SK-N-SH treated with all-trans-retinoic acid at 6 μM for 48 hours (cell line): ENCODE measurements at regions not wholly inside any gene's neighbourhood (a gene's known extent, or its start where the extent isn't known, plus 50 kb on each side); places are given as distances from the start of the nearest gene placed in this dataset.

Experiments used
- ATAC-seq: fragments of 200-7000 bp; cut with Tn5 transposase; 3 replicates; pipeline ENCODE4 v1.9.1; 2020; ENCODE audit warnings: mild to moderate bottlenecking, moderate library complexity
- BACH2 ChIP-seq: fragments of 250-450 bp; sonication (Bioruptor Pico); IDR thresholded peaks from 2 replicates; pipeline ENCODE4 v1.9.0; 2021; ENCODE audit warnings: mild to moderate bottlenecking, borderline replicate concordance
- CREB5 ChIP-seq: fragments of 250-450 bp; sonication (Bioruptor Pico); IDR thresholded peaks from 2 replicates; pipeline ENCODE4 v1.5.1; 2020; ENCODE audit warnings: low read depth, mild to moderate bottlenecking, moderate library complexity
- CSDC2 ChIP-seq: fragments of 250-450 bp; sonication (Bioruptor Pico); IDR thresholded peaks from 2 replicates; pipeline ENCODE4 v1.5.0; 2020; ENCODE audit warnings: mild to moderate bottlenecking, moderate library complexity
- CSRNP3 ChIP-seq: fragments of 250-450 bp; sonication (Bioruptor Pico); IDR thresholded peaks from 2 replicates; pipeline ENCODE4 v1.5.1; 2021; ENCODE audit warnings: mild to moderate bottlenecking, moderate library complexity
- ESRRG ChIP-seq: fragments of 250-450 bp; sonication (Bioruptor Pico); IDR thresholded peaks from 2 replicates; pipeline ENCODE4 v1.6.1; 2021; ENCODE audit warnings: mild to moderate bottlenecking
- GLIS3 ChIP-seq: fragments of 250-450 bp; sonication (Bioruptor Pico); IDR thresholded peaks from 2 replicates; pipeline ENCODE4 v1.5.0; 2020; ENCODE audit warnings: mild to moderate bottlenecking, moderate library complexity
- ISL1 ChIP-seq: fragments of 250-450 bp; sonication (Bioruptor Pico); IDR thresholded peaks from 2 replicates; pipeline ENCODE4 v2.1.2; 2022; ENCODE audit warnings: mild to moderate bottlenecking, moderate library complexity
- OSR1 ChIP-seq: fragments of 250-450 bp; sonication (Bioruptor Pico); IDR thresholded peaks from 2 replicates; pipeline ENCODE4 v1.8.0; 2022; ENCODE audit warnings: moderate library complexity, mild to moderate bottlenecking, inconsistent platforms
- PATZ1 ChIP-seq: fragments of 250-450 bp; sonication (Bioruptor Pico); IDR thresholded peaks from 2 replicates; pipeline ENCODE4 v1.8.0; 2020; ENCODE audit warnings: mild to moderate bottlenecking, moderate library complexity, borderline replicate concordance
- POU6F1 ChIP-seq: fragments of 250-450 bp; sonication (Bioruptor Pico); IDR thresholded peaks from 2 replicates; pipeline ENCODE4 v1.8.0; 2021; ENCODE audit warnings: low read depth, mild to moderate bottlenecking, moderate library complexity, borderline replicate concordance
- PPARA ChIP-seq: fragments of 250-450 bp; sonication (Bioruptor Pico); IDR thresholded peaks from 2 replicates; pipeline ENCODE4 v1.5.0; 2020; ENCODE audit warnings: mild to moderate bottlenecking, borderline replicate concordance
- RARB ChIP-seq: fragments of 250-450 bp; sonication (Bioruptor Pico); IDR thresholded peaks from 2 replicates; pipeline ENCODE4 v1.8.0; 2021; ENCODE audit warnings: mild to moderate bottlenecking, moderate library complexity
- SNAI2 ChIP-seq: fragments of 250-450 bp; sonication (Bioruptor Pico); IDR thresholded peaks from 2 replicates; pipeline ENCODE4 v1.5.0; 2020; ENCODE audit warnings: mild to moderate bottlenecking, moderate library complexity
- TOX ChIP-seq: fragments of 250-450 bp; sonication (Bioruptor Pico); IDR thresholded peaks from 2 replicates; pipeline ENCODE4 v1.8.0; 2021; ENCODE audit warnings: mild to moderate bottlenecking, moderate library complexity, borderline replicate concordance
- TSHZ2 ChIP-seq: fragments of 250-450 bp; sonication (Bioruptor Pico); IDR thresholded peaks from 2 replicates; pipeline ENCODE4 v1.5.0; 2020; ENCODE audit warnings: mild to moderate bottlenecking, moderate library complexity
- ZC3H10 ChIP-seq: fragments of 250-450 bp; sonication (Bioruptor Pico); IDR thresholded peaks from 2 replicates; pipeline ENCODE4 v1.5.1; 2021; ENCODE audit warnings: mild to moderate bottlenecking, moderate library complexity
- ZFP3 ChIP-seq: fragments of 250-450 bp; sonication (Bioruptor Pico); IDR thresholded peaks from 2 replicates; pipeline ENCODE4 v1.5.0; 2020; ENCODE audit warnings: mild to moderate bottlenecking, moderate library complexity
- ZFP30 ChIP-seq: fragments of 450-650 bp; formaldehyde crosslinking; IDR thresholded peaks from 2 replicates; pipeline ENCODE4 v1.5.0; 2022; ENCODE audit warnings: mild to moderate bottlenecking, moderate library complexity
- ZNF565 ChIP-seq: fragments of 450-650 bp; formaldehyde crosslinking; conservative IDR thresholded peaks from 2 replicates; pipeline ENCODE4 v1.5.0; 2020; ENCODE audit warnings: low read depth, mild to moderate bottlenecking, moderate library complexity
- ZNF70 ChIP-seq: fragments of 450-650 bp; formaldehyde crosslinking; IDR thresholded peaks from 2 replicates; pipeline ENCODE4 v1.5.0; 2020; ENCODE audit warnings: mild to moderate bottlenecking, moderate library complexity
- ZNF8 ChIP-seq: fragments of 450-650 bp; formaldehyde crosslinking; IDR thresholded peaks from 2 replicates; pipeline ENCODE4 v1.5.0; 2020; ENCODE audit warnings: mild to moderate bottlenecking, moderate library complexity

GRCh38 chr5:173704615-173705511, 88.4 kb upstream of the BOD1 start:
- ATAC-seq = no peak
- no peak for TF ChIP-seq ZFP3 (CRISPR knock-in tag)
- TF ChIP-seq GLIS3 (CRISPR knock-in tag) = no peak
- TF ChIP-seq ZC3H10 (CRISPR knock-in tag) = no peak
- no peak for TF ChIP-seq OSR1
- no peak for TF ChIP-seq ZNF8 (CRISPR knock-in tag)
- TF ChIP-seq POU6F1 (CRISPR knock-in tag) = no peak
- no peak for TF ChIP-seq BACH2 (CRISPR knock-in tag)
- TF ChIP-seq ISL1 (CRISPR knock-in tag) = no peak
- TF ChIP-seq TOX (CRISPR knock-in tag) = no peak
- TF ChIP-seq ESRRG (CRISPR knock-in tag) = no peak
- no peak for TF ChIP-seq PPARA
- TF ChIP-seq CSRNP3 (CRISPR knock-in tag) = no peak
- TF ChIP-seq PATZ1 (CRISPR knock-in tag) = no peak
- no peak for TF ChIP-seq SNAI2 (CRISPR knock-in tag)

- TF ChIP-seq ZNF565 = no peak
- no peak for TF ChIP-seq ZNF70 (CRISPR knock-in tag)
- no peak for TF ChIP-seq CSDC2 (CRISPR knock-in tag)
- no peak for TF ChIP-seq CSRNP3 (CRISPR knock-in tag)
- TF ChIP-seq POU6F1 (CRISPR knock-in tag) = no peak
- no peak for TF ChIP-seq TOX (CRISPR knock-in tag)
- no peak for TF ChIP-seq RARB
- TF ChIP-seq ESRRG (CRISPR knock-in tag) = no peak
- TF ChIP-seq SNAI2 (CRISPR knock-in tag) = no peak
- no peak for TF ChIP-seq ISL1 (CRISPR knock-in tag)
- no peak for TF ChIP-seq PPARA
- TF ChIP-seq TSHZ2 (CRISPR knock-in tag) = no peak
- TF ChIP-seq ZC3H10 (CRISPR knock-in tag) = no peak
- TF ChIP-seq BACH2 (CRISPR knock-in tag) = no peak
- no peak for TF ChIP-seq ZFP3 (CRISPR knock-in tag)
- TF ChIP-seq ZFP30 = no peak
- TF ChIP-seq CREB5 = no peak
- no peak for TF ChIP-seq ZNF8 (CRISPR knock-in tag)
- no peak for ATAC-seq
These were observed 89.1 kb upstream of the BOD1 start for GRCh38 chr5:173705512-173706044.
